ENCODE measurements at regions not wholly inside any gene's neighbourhood (a gene's known extent, or its start where the extent isn't known, plus 50 kb on each side); places are given as distances from the start of the nearest gene placed in this dataset.

- TF ChIP-seq EP300 (conservative IDR thresholded peaks at IDR 0.05; ENCODE audit: poor library complexity, severe bottlenecking) (no peak), CTCF (IDR thresholded peaks at IDR 0.05; ENCODE audit: poor library complexity, severe bottlenecking) (no peak), POLR2AphosphoS5 (IDR thresholded peaks at IDR 0.05) (no peak), EZH2 (IDR thresholded peaks at IDR 0.05; ENCODE audit: borderline replicate concordance, insufficient read depth, low read length, poor library complexity, severe bottlenecking) (no peak), TAF1 (IDR thresholded peaks at IDR 0.05; ENCODE audit: low read depth) (no peak), RAD21 (conservative IDR thresholded peaks at IDR 0.05) (no peak), SMC3 (conservative IDR thresholded peaks at IDR 0.05; ENCODE audit: poor library complexity) (no peak), MXI1 (conservative IDR thresholded peaks at IDR 0.05; ENCODE audit: poor library complexity, severe bottlenecking) (no peak), REST (IDR thresholded peaks at IDR 0.05; ENCODE audit: borderline replicate concordance) (no peak)
Measured at GRCh38 chr5:112018846-112019245, 261.9 kb upstream of the NREP start.

Measured in neural cell (in vitro differentiated cells).